ENCODE measurements at regions not wholly inside any gene's neighbourhood (a gene's known extent, or its start where the extent isn't known, plus 50 kb on each side); places are given as distances from the start of the nearest gene placed in this dataset.
"Not testable (repeated sequence)": the region's sequence is repeated elsewhere in the genome, so short reads cannot be mapped to it uniquely, and the experiment has no call there.

GRCh38 chr4:128644693-128645654, 164.5 kb upstream of the JADE1 start (continued):
- TF ChIP-seq, protein P1, sequence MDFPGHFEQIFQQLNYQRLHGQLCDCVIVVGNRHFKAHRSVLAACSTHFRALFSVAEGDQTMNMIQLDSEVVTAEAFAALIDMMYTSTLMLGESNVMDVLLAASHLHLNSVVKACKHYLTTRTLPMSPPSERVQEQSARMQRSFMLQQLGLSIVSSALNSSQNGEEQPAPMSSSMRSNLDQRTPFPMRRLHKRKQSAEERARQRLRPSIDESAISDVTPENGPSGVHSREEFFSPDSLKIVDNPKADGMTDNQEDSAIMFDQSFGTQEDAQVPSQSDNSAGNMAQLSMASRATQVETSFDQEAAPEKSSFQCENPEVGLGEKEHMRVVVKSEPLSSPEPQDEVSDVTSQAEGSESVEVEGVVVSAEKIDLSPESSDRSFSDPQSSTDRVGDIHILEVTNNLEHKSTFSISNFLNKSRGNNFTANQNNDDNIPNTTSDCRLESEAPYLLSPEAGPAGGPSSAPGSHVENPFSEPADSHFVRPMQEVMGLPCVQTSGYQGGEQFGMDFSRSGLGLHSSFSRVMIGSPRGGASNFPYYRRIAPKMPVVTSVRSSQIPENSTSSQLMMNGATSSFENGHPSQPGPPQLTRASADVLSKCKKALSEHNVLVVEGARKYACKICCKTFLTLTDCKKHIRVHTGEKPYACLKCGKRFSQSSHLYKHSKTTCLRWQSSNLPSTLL (IDR thresholded peaks at IDR 0.05): 0 out of 2 replicates have a peak, but pooled peaks have one; percentile 21
- TF ChIP-seq SMARCE1 (IDR thresholded peaks at IDR 0.05) (peak; percentile 98), MTA1 (IDR thresholded peaks at IDR 0.05; ENCODE audit: borderline replicate concordance) (peak; percentile 85), NCOR1 (IDR thresholded peaks at IDR 0.05) (peak; percentile 97), HDAC3 (IDR thresholded peaks at IDR 0.05; ENCODE audit: borderline replicate concordance, partially characterized antibody) (peak; percentile 34), TRIM24 (IDR thresholded peaks at IDR 0.05) (peak; percentile 90 to 92), NBN (IDR thresholded peaks at IDR 0.05; ENCODE audit: low read depth) (peak; percentile 24; the same call in 1 of the 2 replicates), OTX1 (CRISPR knock-in tag; IDR thresholded peaks at IDR 0.05) (peak; percentile 90; the same call in 1 of the 2 replicates), MTA2 (IDR thresholded peaks at IDR 0.05; ENCODE audit: low read depth) (peak; percentile 99), KDM1A (IDR thresholded peaks at IDR 0.05) (peak; percentile 55 to 63), ARID2 (IDR thresholded peaks at IDR 0.05) (peak; percentile 84), FOSL1 (tag; conservative IDR thresholded peaks at IDR 0.05) (0 out of 2 replicates have a peak, but pooled peaks have one; percentile 32), DIDO1 (tag; IDR thresholded peaks at IDR 0.05; ENCODE audit: low read depth) (0 out of 2 replicates have a peak, but pooled peaks have one; percentile 27), HDAC2 (IDR thresholded peaks at IDR 0.05) (peak; percentile 25; the same call in 1 of the 2 replicates), MAZ (CRISPR knock-in tag; conservative IDR thresholded peaks at IDR 0.05 in 1 of 2, IDR thresholded peaks at IDR 0.05 in 1 of 2) (0 out of 4 replicates have a peak, but pooled peaks have one; percentile 30 to 37), LCOR (CRISPR knock-in tag; IDR thresholded peaks at IDR 0.05) (peak; percentile 64; the same call in 1 of the 2 replicates), EP400 (IDR thresholded peaks at IDR 0.05) (peak; percentile 23; the same call in 1 of the 2 replicates), NR2C1 (IDR thresholded peaks at IDR 0.05) (peak; percentile 33; the same call in 1 of the 2 replicates), NR2C1 (tag; IDR thresholded peaks at IDR 0.05) (peak; percentile 41), CTBP1 (IDR thresholded peaks at IDR 0.05; ENCODE audit: borderline replicate concordance) (peak; percentile 84), TEAD4 (IDR thresholded peaks at IDR 0.05; ENCODE audit: low read length) (peak; percentile 86), MYNN (IDR thresholded peaks at IDR 0.05) (peak; percentile 69; the same call in 1 of the 2 replicates), HLTF (IDR thresholded peaks at IDR 0.05) (peak; percentile 76)
- TF ChIP-seq, protein P2, sequence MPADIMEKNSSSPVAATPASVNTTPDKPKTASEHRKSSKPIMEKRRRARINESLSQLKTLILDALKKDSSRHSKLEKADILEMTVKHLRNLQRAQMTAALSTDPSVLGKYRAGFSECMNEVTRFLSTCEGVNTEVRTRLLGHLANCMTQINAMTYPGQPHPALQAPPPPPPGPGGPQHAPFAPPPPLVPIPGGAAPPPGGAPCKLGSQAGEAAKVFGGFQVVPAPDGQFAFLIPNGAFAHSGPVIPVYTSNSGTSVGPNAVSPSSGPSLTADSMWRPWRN (IDR thresholded peaks at IDR 0.05; ENCODE audit: low read depth): peak; percentile 86
- TF ChIP-seq, protein P3, sequence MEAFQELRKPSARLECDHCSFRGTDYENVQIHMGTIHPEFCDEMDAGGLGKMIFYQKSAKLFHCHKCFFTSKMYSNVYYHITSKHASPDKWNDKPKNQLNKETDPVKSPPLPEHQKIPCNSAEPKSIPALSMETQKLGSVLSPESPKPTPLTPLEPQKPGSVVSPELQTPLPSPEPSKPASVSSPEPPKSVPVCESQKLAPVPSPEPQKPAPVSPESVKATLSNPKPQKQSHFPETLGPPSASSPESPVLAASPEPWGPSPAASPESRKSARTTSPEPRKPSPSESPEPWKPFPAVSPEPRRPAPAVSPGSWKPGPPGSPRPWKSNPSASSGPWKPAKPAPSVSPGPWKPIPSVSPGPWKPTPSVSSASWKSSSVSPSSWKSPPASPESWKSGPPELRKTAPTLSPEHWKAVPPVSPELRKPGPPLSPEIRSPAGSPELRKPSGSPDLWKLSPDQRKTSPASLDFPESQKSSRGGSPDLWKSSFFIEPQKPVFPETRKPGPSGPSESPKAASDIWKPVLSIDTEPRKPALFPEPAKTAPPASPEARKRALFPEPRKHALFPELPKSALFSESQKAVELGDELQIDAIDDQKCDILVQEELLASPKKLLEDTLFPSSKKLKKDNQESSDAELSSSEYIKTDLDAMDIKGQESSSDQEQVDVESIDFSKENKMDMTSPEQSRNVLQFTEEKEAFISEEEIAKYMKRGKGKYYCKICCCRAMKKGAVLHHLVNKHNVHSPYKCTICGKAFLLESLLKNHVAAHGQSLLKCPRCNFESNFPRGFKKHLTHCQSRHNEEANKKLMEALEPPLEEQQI (IDR thresholded peaks at IDR 0.05): peak; percentile 93
- not testable (repeated sequence) for TF ChIP-seq TEAD4 (CRISPR knock-in tag; IDR thresholded peaks at IDR 0.05; ENCODE audit: borderline replicate concordance); MYNN (CRISPR knock-in tag; IDR thresholded peaks at IDR 0.05)
